ENCODE measurements at regions not wholly inside any gene's neighbourhood (a gene's known extent, or its start where the extent isn't known, plus 50 kb on each side); places are given as distances from the start of the nearest gene placed in this dataset.
A peak's percentile ranks its signal among the peaks of the same experiment; 100 is the strongest.

- POLR2A ChIA-PET: no interaction called here
- TF ChIP-seq, protein P1, sequence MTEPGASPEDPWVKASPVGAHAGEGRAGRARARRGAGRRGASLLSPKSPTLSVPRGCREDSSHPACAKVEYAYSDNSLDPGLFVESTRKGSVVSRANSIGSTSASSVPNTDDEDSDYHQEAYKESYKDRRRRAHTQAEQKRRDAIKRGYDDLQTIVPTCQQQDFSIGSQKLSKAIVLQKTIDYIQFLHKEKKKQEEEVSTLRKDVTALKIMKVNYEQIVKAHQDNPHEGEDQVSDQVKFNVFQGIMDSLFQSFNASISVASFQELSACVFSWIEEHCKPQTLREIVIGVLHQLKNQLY (CRISPR knock-in tag; IDR thresholded peaks at IDR 0.05): no peak
- TF ChIP-seq IRF2 (CRISPR knock-in tag; IDR thresholded peaks at IDR 0.05; ENCODE audit: borderline replicate concordance, low read depth) (no peak), NR1H2 (CRISPR knock-in tag; IDR thresholded peaks at IDR 0.05) (no peak), ATF6 (CRISPR knock-in tag; IDR thresholded peaks at IDR 0.05) (no peak)
- TF ChIP-seq, protein P2, sequence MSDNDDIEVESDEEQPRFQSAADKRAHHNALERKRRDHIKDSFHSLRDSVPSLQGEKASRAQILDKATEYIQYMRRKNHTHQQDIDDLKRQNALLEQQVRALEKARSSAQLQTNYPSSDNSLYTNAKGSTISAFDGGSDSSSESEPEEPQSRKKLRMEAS (CRISPR knock-in tag; IDR thresholded peaks at IDR 0.05): no peak
- TF ChIP-seq, protein P3, sequence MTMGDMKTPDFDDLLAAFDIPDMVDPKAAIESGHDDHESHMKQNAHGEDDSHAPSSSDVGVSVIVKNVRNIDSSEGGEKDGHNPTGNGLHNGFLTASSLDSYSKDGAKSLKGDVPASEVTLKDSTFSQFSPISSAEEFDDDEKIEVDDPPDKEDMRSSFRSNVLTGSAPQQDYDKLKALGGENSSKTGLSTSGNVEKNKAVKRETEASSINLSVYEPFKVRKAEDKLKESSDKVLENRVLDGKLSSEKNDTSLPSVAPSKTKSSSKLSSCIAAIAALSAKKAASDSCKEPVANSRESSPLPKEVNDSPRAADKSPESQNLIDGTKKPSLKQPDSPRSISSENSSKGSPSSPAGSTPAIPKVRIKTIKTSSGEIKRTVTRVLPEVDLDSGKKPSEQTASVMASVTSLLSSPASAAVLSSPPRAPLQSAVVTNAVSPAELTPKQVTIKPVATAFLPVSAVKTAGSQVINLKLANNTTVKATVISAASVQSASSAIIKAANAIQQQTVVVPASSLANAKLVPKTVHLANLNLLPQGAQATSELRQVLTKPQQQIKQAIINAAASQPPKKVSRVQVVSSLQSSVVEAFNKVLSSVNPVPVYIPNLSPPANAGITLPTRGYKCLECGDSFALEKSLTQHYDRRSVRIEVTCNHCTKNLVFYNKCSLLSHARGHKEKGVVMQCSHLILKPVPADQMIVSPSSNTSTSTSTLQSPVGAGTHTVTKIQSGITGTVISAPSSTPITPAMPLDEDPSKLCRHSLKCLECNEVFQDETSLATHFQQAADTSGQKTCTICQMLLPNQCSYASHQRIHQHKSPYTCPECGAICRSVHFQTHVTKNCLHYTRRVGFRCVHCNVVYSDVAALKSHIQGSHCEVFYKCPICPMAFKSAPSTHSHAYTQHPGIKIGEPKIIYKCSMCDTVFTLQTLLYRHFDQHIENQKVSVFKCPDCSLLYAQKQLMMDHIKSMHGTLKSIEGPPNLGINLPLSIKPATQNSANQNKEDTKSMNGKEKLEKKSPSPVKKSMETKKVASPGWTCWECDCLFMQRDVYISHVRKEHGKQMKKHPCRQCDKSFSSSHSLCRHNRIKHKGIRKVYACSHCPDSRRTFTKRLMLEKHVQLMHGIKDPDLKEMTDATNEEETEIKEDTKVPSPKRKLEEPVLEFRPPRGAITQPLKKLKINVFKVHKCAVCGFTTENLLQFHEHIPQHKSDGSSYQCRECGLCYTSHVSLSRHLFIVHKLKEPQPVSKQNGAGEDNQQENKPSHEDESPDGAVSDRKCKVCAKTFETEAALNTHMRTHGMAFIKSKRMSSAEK (CRISPR knock-in tag; IDR thresholded peaks at IDR 0.05; ENCODE audit: borderline replicate concordance): no peak
- no peaks in the 10 kb centered on the region for H3K27me3 Mint-ChIP-seq (ENCODE audit: low read depth)
- H3K4me1 Mint-ChIP-seq: peaks cover 16% of the 10 kb centered on the region
- ATAC-seq: peak; percentile 55; the same call in 1 of the 2 replicates
- no peaks in the 10 kb centered on the region for H3K36me3 Mint-ChIP-seq
- CTCF ChIA-PET: no interaction called here
- DNase-seq (ENCODE audit: low spot score): no peak
- no peak overlapping the region for H3K4me3 Mint-ChIP-seq
- H3K27ac Mint-ChIP-seq: no peak overlapping the region
- peaks cover 8% of the 10 kb centered on the region for H3K9me3 Mint-ChIP-seq
These were observed 300.0 kb downstream of the SH3GL2 start for GRCh38 chr9:17878810-17879370.

DNA sequence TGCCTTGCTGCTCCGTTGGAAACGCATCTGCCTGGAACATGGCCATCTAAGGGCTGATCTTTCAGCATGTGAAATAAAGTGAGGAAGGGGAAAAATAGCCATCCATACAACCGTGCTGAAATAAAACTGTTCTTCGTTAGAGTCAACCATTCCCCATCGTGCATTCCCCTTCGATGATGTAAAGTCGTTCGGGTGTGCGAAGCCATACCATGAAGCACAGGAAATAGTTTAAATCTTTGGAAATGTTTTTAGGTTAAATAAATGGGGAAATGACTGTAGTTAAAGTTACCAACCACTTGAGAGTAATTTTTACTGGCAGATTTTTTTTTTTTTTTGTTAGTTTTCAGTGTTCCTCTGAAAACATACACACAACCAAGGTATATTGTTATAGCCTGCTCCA is 302.5 kb downstream of the SH3GL2 start:
- no peaks in the 10 kb centered on the region for H3K9me3 Mint-ChIP-seq
- CTCF ChIA-PET: no interaction called here
- H3K27ac Mint-ChIP-seq: no peak overlapping the region
- peaks cover 16% of the 10 kb centered on the region for H3K4me1 Mint-ChIP-seq
- ATAC-seq (no peak), DNase-seq (ENCODE audit: low spot score) (no peak)
- no peaks in the 10 kb centered on the region for H3K36me3 Mint-ChIP-seq
- H3K27me3 Mint-ChIP-seq (ENCODE audit: low read depth): no peaks in the 10 kb centered on the region; the same call in 1 of the 2 replicates
- H3K4me3 Mint-ChIP-seq: no peak overlapping the region
- POLR2A ChIA-PET: no interaction called here
- no peak for TF ChIP-seq ZNF232 (CRISPR knock-in tag; IDR thresholded peaks at IDR 0.05)
- TF ChIP-seq EMX1 (CRISPR knock-in tag; IDR thresholded peaks at IDR 0.05): no peak
- TF ChIP-seq NR1H2 (CRISPR knock-in tag; IDR thresholded peaks at IDR 0.05): no peak
- no peak for TF ChIP-seq OVOL2 (CRISPR knock-in tag; IDR thresholded peaks at IDR 0.05; ENCODE audit: borderline replicate concordance)
- TF ChIP-seq FOXP4 (CRISPR knock-in tag; IDR thresholded peaks at IDR 0.05): no peak
- no peak for TF ChIP-seq ZNF396 (CRISPR knock-in tag; IDR thresholded peaks at IDR 0.05; ENCODE audit: borderline replicate concordance)
- TF ChIP-seq RORB (CRISPR knock-in tag; IDR thresholded peaks at IDR 0.05): no peak
- no peak for TF ChIP-seq AR (CRISPR knock-in tag; IDR thresholded peaks at IDR 0.05)
- TF ChIP-seq, protein P2 (CRISPR knock-in tag; IDR thresholded peaks at IDR 0.05): no peak
- no peak for TF ChIP-seq JUN (CRISPR knock-in tag; IDR thresholded peaks at IDR 0.05)
- TF ChIP-seq GABPB1 (CRISPR knock-in tag; IDR thresholded peaks at IDR 0.05): no peak
- TF ChIP-seq TP53 (CRISPR knock-in tag; IDR thresholded peaks at IDR 0.05): no peak
- TF ChIP-seq, protein P4, sequence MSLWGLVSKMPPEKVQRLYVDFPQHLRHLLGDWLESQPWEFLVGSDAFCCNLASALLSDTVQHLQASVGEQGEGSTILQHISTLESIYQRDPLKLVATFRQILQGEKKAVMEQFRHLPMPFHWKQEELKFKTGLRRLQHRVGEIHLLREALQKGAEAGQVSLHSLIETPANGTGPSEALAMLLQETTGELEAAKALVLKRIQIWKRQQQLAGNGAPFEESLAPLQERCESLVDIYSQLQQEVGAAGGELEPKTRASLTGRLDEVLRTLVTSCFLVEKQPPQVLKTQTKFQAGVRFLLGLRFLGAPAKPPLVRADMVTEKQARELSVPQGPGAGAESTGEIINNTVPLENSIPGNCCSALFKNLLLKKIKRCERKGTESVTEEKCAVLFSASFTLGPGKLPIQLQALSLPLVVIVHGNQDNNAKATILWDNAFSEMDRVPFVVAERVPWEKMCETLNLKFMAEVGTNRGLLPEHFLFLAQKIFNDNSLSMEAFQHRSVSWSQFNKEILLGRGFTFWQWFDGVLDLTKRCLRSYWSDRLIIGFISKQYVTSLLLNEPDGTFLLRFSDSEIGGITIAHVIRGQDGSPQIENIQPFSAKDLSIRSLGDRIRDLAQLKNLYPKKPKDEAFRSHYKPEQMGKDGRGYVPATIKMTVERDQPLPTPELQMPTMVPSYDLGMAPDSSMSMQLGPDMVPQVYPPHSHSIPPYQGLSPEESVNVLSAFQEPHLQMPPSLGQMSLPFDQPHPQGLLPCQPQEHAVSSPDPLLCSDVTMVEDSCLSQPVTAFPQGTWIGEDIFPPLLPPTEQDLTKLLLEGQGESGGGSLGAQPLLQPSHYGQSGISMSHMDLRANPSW (CRISPR knock-in tag; conservative IDR thresholded peaks at IDR 0.05; ENCODE audit: low read depth): no peak
- TF ChIP-seq TEAD4 (CRISPR knock-in tag; IDR thresholded peaks at IDR 0.05): no peak

Measured in WTC11 (cell line).